22Rv1 (cell line): ENCODE measurements at regions not wholly inside any gene's neighbourhood (a gene's known extent, or its start where the extent isn't known, plus 50 kb on each side); places are given as distances from the start of the nearest gene placed in this dataset.

Source experiments
- H3K27ac ChIP-seq: fragments of 450-650 bp; 2 replicates; pipeline ENCODE4 v1.5.1; 2017
- CTCF ChIP-seq: fragments of 450-650 bp; IDR thresholded peaks from 2 replicates; pipeline ENCODE4 v1.5.1; 2017; ENCODE audit warnings: mild to moderate bottlenecking
- ZFX ChIP-seq: fragments of 450-650 bp; IDR thresholded peaks from 2 replicates; pipeline ENCODE4 v1.6.1; 2017; ENCODE audit warnings: antibody characterized with exemption, borderline replicate concordance

GRCh38 chr1:219741011-219741970 lies 128.4 kb upstream of the ZC3H11B start:
- TF ChIP-seq CTCF (no peak), ZFX (no peak)

DNA sequence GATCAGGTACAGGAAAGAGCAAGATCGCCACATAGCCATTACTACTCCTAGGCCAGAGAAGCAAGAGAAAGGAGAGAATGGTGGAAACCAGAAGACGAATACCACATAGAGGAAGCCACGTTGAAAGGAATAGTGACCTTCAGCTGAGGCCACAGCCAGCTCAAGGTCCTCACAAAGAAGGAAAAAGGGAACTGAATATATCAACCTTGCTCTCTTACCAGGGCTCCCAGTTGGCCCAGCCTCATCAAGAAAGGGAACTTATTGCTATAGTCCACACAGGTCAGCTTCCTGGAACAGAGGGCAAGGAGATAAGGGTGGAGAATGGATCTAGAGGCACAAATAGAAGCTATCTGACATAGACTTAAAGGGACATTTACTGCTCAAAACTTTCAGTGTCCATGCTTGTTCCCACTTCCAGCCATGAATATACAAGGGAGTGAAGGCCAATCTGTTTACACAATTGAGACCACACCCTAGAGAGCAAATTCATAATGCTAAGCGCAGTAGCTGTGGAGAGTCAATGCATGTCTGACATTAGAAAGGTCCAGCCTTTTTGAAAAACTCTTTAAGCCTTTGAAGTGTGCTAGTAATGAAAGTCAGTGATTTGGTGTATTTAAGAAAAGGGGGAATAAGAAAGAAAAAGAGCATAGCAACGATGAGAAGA lies 120.7 kb upstream of the ZC3H11B start:
- TF ChIP-seq ZFX (no peak), CTCF (no peak)
- H3K27ac ChIP-seq: no peak overlapping the region

More at GRCh38 chr1:219741011-219741970, 128.4 kb upstream of the ZC3H11B start:
- H3K27ac ChIP-seq: no peak overlapping the region

- no peak for TF ChIP-seq ZFX
- TF ChIP-seq CTCF: no peak
- no peak overlapping the region for H3K27ac ChIP-seq
Observed at GRCh38 chr1:219732814-219733491, 120.0 kb upstream of the ZC3H11B start.

- TF ChIP-seq CTCF (no peak), ZFX (no peak)
- no peak overlapping the region for H3K27ac ChIP-seq
Observed at GRCh38 chr1:219731771-219732170, 118.9 kb upstream of the ZC3H11B start.

GRCh38 chr1:219726480-219727272 lies 113.8 kb upstream of the ZC3H11B start:
- TF ChIP-seq ZFX (no peak), CTCF (no peak)
- no peak overlapping the region for H3K27ac ChIP-seq

DNA sequence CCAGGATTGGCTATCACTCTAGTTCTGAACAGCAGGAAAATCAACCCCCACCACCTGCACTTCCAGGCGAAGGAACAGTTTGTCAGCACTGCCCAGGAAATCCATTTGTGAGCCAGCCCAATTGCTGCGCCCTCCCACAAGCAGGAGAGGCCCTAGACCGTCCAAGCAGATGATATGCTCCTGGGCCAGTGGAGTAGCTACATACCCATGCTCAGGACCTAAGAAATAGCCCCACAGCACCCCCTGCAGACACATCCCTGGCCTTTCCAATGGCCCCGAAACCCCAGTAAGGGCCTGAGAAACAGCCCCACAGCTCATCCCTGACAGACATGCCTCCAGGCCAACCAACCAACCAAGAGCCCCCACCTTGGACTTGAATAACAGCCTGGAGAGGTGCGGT lies 111.5 kb upstream of the ZC3H11B start:
- no peak overlapping the region for H3K27ac ChIP-seq

More for the DNA sequence above, 111.5 kb upstream of the ZC3H11B start:
- TF ChIP-seq CTCF (no peak), ZFX (no peak)
